Uterus (tissue), 2 donors: ENCODE measurements at regions not wholly inside any gene's neighbourhood (a gene's known extent, or its start where the extent isn't known, plus 50 kb on each side); places are given as distances from the start of the nearest gene placed in this dataset.

Source experiments
- CTCF ChIP-seq, 4 experiments: fragments of 200-600 bp in 2 of 4; fragments of 450-650 bp in 2 of 4; sonication (generic) in 2 of 4; IDR thresholded peaks; one replicate each; pipeline ENCODE4 v1.5.1; 2016 to 2019; ENCODE audit warnings: antibody characterized with exemption in 4 of 4, mild to moderate bottlenecking in 2 of 4, moderate library complexity in 1 of 4
- POLR2A ChIP-seq, 2 donors: fragments of 450-650 bp; IDR thresholded peaks; one replicate each; pipeline ENCODE4 v1.6.1; 2016; ENCODE audit warnings: antibody characterized with exemption in 2 of 2, mild to moderate bottlenecking in 1 of 2, moderate library complexity in 1 of 2

- TF ChIP-seq POLR2A (IDR thresholded peaks at IDR 0.05): no peak
- no peak for TF ChIP-seq CTCF (IDR thresholded peaks at IDR 0.05)
These were observed 166.4 kb upstream of the MGAT5 start for GRCh38 chr2:134087371-134087921.
